A204.1 (cell line): ENCODE measurements at regions not wholly inside any gene's neighbourhood (a gene's known extent, or its start where the extent isn't known, plus 50 kb on each side); places are given as distances from the start of the nearest gene placed in this dataset.

Experiments used
- FAIRE-seq: peaks from 2 replicates; lab custom pipeline; 2012; peaks lifted over from hg19 to GRCh38; lab: Jason Lieb, UNC

DNA sequence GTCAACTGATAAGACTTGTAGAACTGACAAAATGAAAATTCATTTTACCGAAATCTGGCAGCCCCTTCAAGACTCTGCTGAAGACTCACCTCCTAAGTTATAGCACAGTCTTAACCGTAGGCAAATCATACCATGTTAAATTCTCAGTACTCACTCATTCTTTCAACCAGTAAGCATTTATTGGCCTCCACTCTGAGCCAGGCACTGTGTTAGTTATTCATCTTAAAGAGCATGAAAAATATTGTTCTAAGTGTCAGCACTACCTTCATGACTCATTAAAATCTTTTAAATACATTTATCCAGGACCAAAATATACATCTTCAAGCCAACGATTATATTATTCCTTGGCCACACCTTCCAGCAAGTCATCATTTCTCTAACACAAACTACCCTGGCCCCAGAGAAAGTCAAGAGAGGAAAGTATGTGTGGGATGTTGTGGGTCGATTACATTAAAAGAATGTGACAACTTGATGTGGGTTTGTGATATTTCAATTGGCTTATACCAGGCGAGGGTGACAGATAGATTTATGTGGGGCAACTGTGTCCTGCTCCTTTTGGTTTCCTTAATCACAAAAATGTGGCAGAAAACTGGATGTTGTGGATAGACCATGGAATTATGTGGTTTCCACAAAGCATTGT is 55.0 kb downstream of the TMEM30B start:
- no peak for FAIRE-seq

DNA sequence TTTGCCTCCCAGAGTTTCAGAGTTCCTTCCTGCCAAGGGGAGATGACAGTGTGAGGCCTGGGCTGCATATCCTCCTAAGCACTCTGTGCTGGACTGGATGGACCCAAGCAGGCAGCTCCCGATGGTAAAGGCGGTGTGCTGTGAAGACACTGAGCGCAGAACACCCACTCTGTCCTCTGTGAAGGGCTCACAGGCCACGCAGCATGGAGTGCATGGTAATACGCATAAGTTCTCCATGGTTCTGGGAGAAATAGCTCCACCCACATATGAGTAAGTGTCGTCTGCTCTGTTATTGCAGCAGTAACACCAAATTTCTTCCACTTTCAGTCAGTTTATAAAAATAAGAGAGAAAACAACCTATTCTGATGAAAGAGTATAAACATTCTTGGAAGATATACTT is 55.8 kb downstream of the TMEM30B start:
- no peak for FAIRE-seq

DNA sequence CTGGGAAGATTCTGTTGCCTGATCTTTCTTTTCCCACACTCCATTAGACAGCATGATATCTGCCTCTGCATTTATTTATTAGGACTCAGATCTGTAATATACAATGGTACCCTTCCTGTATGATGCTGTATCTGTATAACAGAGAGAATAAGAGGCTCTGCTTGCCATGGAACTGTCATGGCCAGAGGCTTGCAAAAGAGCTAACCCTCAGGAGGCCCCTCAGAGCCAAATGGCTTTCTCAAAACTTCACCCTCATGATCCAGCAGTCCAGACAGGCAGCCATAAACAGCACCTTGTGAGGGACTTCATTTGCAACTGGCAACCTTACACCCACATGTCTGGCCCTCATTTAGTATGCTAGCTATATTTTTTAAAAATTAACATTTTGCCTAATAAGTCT is 57.6 kb downstream of the TMEM30B start:
- no peak for FAIRE-seq

DNA sequence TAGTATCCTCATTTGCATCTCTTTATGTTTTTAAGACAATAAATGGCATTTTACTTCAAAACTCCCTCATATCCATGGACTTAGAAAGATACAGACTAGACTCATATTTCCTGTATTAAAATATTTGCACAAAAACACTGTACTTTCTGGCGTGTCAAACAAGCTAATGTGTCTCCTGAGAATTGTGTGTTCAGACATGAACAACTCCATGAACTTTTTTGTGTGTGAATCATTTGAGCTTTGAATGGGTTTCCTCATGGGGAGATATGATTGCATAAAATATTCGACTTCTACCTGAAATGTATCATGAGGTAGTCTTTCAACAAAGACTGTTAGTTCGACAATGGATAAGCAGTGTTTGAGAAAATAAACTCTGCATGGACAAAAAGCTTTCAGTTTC is 58.8 kb downstream of the TMEM30B start:
- no peak for FAIRE-seq

DNA sequence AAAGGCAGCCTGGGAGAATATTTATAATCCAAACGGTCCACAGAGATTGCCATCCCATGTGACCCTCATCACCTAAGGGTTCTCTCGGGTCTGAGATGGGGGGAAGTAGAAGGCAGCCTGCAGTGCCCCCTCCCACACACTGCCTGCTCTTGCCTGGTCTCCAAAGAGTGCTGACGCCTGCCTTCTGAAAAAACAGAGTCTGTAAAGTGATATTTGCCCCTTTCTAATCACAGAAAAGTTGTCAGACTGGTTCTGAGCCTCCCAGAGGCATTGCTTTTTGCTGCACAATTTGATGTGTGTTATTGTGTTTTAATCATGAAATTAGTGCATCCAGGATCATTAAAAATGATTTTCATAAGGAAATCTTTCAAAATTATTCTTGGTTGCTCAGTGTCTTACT is 59.2 kb downstream of the TMEM30B start:
- no peak for FAIRE-seq

DNA sequence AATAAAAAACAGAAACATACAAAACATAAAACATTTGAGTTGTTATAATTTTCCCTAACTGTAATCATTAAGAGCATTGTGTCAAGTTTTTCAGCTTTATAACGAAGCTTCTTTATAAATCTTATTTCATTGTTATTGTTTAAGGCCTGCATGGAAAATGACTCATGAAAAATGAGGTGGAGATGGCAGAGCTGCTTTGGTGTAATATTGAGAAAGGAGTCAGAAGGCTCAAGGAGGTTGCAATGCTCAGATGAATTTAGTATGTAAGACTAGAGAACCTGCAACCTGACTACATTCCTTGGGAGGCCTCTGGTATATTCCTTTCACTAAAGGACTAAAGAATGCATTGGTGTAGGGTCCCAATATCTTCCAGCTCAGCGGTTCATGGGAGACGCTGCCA is 61.5 kb downstream of the TMEM30B start:
- peak; percentile 21 for FAIRE-seq

DNA sequence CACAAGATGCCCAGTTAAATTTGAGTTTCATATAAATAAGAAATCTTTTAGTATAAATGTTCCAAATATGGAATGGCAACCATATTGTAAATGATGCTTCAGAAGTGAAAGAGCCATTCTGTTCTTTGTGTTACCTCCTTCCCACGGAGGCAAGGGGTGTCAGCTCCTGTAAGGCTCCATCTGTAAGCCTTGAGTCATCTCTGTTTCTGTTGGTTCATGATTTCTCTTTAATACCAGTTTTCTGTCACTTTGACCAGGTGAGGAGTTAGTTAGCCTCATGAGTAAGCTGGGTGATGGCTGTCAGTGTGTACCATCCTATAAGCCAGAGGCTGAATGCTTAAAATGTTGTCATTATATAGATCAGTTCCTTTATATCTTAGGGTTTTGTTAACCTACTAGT is 61.9 kb downstream of the TMEM30B start:
- no peak for FAIRE-seq

DNA sequence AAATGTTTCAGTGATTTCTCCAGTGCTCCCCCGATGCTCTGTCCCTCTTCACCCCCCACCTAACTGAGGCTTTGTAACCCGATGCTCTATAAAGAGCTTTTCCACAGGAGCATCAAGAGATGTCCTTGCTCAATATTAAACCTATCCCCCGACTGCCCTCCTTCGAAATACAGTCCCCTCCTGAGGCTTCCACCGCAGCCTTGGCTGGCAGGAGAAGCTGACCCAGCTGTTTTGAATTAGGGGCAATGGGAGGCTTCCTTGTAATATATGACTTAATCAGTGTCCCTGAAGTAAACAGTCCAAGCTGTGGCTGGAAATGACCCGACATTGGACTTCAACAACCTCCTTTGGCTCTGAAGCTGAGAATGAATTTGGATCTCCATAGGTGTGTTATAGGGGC is 62.4 kb downstream of the TMEM30B start:
- no peak for FAIRE-seq

DNA sequence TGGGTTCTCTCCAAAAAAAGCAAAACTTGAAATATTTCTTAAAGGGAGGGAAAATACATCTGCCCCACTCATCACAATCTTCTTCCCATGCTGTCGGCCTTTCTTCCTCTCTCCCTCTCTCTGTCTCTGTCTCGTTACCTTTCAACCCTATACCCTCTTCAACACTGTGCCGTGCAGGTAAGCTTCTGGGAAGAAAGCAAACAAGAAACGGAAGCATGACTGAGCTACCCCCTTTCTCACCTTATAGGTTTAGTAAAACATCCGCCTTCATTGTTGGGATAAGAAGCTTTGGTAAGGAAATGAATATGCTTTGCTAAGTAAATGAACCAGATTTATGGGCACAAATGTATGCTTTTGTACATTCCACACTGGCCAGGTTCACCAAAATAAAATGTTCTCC is 63.0 kb downstream of the TMEM30B start:
- FAIRE-seq, result no peak

DNA sequence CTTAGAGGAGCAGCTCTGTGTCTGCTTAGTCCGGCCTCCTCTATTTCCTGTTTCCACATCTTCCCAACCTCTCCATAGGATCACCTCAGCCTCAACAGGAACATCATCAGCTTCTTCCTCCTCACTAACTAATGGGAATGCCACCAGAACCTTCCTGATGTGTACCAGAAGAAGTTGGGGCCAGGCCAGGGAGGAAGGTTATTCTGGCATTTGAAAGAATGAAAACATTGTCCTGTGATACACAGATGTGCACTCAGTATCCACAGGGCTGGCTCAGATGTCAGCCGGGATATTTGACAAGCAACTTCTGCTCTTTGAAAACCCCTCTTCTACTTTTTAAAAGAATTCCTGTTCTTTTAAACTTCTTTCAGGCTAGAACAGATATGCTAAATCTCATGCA is 63.6 kb downstream of the TMEM30B start:
- peak; percentile 29 for FAIRE-seq

DNA sequence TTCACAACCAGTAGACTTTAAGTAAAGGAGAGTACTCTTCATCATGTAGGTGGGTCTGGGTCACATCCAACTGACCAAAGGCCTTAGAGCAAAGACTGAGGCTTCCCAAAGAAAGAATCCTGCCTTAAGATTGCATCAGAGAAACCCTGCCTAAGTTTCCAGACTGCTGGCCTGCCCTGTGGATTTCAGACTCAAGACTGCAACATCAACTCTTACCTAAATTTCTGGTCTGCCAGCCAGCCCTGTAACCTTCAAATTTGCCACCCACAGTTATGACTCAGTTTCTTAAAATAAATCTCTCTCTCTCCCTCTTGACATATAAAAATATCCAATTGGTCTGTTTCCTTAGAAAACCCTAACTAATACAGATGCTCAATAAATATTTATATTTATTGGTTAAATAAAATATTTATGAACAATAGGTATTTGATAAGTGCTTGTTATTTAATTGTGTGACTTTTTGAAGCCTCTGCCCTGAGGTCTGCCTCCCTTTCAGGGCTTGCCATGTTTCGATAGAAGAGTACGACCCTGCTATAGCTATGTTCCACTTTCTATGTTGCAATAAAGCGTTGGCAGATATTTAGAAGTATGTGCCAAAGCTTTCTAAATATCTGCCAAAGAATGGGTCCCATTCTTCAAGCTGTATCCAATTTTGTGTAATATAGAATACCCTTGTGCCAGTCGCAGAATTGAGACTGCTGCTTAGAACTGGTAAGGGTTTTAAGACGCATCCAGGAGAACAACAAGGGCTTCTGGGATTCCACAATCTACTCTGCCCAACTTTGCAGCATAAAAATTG is 65.7 kb downstream of the TMEM30B start:
- no peak for FAIRE-seq

DNA sequence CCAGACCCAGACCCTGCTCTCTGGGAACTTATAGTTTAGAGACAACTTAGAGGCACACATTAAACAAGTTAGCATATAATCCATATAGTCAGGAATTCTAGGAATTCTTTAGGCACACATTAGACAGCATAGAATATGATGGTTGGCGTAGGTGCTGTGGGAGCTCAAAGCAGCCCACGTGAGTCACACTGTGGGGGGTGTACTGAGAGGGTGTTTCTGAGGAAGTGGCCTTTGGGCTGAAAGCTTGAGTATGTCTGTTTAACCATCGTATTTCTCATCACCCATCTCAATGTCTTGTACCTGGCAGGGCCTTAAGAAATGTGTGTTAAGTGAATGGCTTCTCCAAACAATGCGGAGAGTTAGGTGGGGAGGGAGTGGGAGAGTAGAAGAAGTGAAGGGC is 67.2 kb downstream of the TMEM30B start:
- FAIRE-seq, result no peak

DNA sequence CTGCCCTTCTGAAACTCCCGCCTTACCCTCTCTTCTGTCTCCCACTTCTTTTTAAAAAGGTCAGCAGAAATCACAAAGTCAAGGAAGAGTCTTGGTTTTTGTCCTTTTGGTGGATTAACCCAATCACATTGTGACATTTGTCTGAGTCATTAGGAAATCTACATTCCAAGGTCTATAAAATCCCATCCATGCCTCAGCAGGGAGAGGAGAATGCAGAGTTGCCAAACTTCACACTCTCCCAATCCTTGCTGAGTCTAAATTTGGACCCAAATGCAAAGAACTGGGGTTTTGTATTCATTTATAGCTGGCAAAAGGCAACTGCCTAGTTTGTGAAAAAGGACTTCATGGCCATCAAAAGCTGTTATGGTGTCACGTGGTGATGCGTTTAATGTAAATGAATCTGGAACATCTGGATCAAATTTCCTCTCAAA is 67.9 kb downstream of the TMEM30B start:
- no peak for FAIRE-seq

DNA sequence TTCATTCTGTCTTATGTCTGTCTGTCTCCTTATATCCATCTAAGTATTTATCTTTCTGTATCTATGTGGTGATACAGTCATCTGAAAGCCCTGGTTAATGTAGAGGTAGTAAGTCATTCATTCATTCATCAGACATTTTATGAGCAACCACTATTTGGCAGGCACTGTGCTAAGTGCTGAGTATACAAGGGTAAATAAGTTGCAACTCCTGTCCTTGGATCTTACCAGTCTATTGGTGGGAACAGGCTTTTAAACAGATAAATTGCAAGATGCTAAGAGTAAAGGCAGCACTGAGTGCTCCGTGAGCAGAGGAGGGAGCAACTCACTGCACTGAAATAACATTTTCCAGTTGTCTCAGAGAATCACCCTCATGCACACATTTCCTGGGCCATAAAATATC is 68.6 kb downstream of the TMEM30B start:
- no peak for FAIRE-seq

DNA sequence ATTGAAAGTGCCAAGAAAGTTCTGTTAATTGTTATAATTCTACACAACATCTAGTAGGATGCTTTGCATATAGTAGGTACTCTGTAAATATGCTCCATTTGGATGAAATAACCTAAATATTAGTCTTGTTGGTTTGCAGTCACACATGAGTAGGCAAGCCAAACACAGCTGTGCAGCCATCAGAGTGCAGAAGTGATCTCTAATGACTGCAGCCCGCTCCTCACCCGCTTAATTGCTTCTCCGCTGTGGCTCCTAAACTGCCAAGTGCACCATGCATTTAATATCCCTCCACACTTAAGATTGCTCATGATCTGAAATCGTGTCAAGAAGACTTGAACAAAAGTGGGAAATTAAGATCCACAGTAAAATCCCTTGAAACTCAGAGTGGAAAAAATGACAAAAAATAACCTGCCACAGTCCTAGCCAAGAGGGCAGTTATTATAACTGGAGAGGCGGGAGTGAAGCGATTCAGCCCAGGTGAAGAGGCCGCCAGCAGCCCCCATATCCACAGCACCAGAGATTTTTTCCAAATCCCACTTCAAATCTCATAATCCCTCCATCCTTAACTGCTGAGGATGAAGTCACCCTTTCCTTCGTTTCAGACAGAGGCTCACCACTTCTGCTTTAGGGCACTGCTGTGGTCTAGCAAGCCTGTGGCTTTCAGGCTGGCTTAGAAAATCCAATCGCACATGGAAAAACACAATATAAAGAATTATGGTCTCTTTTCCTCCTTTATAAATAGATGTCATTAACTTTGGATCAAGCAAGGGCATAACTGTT is 69.5 kb downstream of the TMEM30B start:
- FAIRE-seq, result no peak

DNA sequence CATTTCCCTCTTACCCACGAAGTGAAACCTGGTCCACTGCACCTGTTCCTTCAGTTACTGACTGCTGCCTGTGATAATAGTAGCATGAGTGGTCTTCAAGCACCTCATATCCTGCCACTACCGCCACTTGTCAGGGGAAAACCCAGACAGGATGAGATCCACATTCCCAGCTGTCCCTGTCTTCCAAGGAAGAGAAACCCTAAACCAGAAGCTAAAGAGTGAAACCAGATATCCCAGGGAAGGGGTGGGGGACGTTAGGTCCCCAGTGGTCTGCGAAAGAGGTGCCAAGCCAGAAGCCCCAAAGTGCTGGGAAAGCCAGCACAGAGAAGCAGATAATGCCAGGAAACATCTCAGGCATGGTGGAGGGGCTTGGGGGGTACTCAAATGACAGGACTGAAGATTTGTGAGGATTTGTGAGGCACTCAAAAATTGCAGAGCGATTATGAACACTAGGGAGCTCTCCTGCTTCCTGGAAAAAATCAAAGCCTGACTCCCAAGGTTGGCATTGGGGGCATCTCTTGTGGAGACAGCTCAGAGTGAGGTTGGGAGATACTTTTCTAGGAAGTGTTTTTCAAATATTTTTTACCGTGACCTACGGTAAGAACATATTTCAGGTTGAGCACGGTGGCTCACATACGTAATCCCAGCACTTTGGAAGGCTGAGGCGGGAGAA is 77.9 kb downstream of the TMEM30B start:
- FAIRE-seq, result peak; percentile 90

DNA sequence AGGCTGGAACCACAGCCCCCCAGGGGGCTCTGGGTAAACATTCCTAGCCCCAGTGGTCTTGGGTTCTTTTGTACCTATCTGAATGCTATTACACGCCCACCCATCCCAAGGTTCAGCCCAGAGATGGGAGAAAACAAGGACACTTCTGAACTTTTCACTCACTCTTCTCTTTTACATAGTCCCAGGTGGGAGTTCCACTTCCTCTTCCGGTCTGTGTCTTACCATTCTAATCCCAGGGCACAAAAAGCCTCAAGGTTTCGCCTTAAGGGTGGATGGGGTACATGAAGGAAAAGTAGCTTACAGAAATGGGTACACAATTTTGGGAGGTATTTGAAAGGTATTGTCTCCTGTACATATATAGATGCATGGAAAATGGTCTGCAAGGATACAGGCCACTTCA is 79.0 kb downstream of the TMEM30B start:
- no peak for FAIRE-seq

DNA sequence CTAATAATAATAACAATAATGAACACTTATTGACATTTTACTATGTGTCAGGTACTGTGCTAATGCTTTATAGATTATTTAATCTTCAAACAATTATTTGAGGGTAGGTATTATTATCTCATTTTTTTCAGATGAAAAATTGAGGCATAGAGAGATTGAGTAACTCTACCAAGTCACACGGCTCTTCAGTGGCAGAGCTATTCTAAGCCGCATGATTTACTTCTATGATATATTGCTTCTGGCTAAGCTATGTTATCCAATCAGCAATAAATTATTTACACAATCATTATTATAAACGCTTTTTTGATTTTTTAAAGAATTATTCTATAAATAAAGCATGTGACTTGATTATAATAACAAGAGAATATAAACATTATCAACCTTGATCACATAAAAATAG is 80.0 kb downstream of the TMEM30B start:
- FAIRE-seq, result no peak

DNA sequence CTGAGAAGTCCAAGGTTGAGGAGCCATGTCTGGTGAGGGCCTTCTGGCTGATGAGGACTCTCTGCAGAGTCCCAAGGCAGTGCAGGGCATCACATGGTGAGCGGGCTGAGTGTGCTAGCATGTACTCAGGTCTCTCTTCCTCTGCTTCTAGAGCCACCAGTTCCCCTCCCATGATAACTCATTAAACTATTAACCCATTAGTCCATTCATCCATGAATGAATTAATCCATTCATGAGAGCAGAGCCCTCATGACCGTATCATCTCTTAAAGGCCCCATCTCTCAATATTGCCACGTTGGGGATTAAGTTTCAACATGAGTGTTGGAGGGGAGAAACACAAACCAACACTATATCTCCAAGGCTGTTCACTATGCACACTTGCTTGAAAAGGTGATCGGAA is 83.7 kb downstream of the TMEM30B start:
- no peak for FAIRE-seq

DNA sequence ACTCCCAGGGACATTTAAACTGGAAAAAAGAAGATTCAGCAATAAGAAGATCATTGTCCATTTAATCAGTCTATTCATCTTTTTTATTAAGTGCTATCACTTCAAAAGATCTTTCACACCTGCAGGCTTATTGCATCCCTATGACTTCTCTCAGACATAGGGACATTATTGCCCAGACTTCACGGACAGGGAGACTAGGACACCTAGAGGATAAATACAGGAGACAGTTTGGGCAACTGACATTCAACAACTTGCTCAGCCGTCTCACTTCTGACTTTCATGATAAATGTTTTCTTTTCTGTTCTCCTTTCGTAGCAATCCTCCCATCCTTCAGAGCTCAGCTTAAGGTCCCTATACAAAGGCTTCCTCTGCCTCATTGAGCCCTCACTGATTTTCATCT is 84.3 kb downstream of the TMEM30B start:
- FAIRE-seq, result peak; percentile 92

DNA sequence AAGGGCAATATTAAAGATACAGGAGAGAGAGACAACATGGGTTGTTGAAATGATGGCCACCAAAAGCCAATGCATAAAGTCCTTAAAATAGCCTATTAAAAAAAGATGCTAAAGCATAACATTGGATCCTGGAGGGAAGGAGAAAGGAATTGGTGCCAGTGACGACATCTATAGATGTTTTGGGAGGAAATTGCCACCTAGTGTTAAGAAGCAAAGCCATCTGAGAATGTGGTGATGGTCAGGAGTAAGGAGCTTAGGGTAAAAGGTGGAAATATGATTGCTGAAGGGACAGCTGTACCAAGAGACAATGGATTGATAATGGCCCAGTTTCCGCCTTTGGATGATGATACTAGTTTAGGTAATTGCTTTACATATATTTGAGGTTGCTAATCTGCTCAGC is 85.1 kb downstream of the TMEM30B start:
- peak; percentile 88 for FAIRE-seq

DNA sequence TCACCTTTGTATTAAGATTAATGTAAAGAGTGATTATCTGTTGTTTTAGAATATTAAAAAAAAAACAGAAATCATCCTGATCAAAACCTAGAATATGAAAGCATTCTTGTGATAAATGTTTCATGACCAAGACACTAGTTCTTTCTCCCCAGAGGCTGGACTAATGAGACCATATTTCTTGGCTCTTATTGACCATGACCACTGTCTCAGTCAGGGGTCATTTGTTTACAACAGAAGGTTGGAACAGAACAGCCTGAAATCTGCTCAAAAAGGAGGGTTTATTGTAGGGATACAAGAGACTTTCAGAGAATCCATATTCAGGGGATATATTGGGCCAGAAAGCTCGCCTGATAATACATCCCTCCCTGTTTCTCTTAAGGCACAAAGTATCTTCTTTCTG is 87.7 kb downstream of the TMEM30B start:
- peak; percentile 98 for FAIRE-seq

DNA sequence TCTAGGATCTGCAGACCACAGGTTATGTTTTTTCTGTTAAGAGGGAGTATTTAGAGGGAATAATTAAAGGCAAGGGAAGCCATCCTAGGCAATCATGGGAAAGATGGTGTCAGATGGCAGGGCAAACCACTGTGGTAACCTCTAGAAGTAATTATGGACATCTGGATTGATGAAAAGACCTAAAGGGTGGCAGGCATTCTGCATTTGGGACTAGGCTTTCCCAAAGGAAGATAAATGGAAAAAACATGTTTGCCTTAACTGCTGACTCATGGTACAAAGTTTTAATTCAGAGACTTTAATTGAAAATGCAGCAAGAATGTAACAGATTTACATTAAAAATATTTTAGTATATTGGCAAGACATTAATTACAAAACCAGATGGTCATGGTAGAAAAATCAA is 88.1 kb downstream of the TMEM30B start:
- no peak for FAIRE-seq
